ENCODE measurements at regions not wholly inside any gene's neighbourhood (a gene's known extent, or its start where the extent isn't known, plus 50 kb on each side); places are given as distances from the start of the nearest gene placed in this dataset.

DNA sequence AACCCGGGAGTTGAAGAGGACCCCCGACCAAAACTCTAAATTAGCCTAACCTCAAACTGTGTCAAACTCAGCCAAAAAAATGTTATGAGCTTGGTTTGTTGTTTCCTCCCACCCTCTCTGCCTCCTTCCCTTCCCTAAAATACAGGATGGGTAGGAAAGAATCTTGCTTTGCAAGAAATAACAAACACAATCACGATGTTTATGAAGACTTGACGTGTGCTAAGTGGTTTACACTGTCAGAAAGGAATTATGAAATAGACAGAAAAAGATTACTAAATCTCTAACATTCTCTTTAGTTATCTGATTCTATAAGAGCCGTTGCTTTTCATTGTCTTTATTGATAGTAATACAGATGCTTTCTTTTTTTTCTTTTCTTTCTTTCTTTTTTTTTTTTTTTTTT, 285.1 kb downstream of the BMP7 start:
- TF ChIP-seq BHLHE40 (IDR thresholded peaks at IDR 0.05; ENCODE audit: borderline replicate concordance) (no peak), SP1 (IDR thresholded peaks at IDR 0.05) (no peak), HDGF (IDR thresholded peaks at IDR 0.05; ENCODE audit: borderline replicate concordance) (no peak), ARNT (IDR thresholded peaks at IDR 0.05) (no peak), ZNF384 (IDR thresholded peaks at IDR 0.05) (no peak), FOXM1 (IDR thresholded peaks at IDR 0.05; ENCODE audit: borderline replicate concordance) (no peak), TARDBP (IDR thresholded peaks at IDR 0.05) (no peak), FOXK2 (IDR thresholded peaks at IDR 0.05) (no peak), LEF1 (IDR thresholded peaks at IDR 0.05; ENCODE audit: borderline replicate concordance) (no peak), L3MBTL2 (conservative IDR thresholded peaks at IDR 0.05) (no peak)
- TF ChIP-seq, protein P1, sequence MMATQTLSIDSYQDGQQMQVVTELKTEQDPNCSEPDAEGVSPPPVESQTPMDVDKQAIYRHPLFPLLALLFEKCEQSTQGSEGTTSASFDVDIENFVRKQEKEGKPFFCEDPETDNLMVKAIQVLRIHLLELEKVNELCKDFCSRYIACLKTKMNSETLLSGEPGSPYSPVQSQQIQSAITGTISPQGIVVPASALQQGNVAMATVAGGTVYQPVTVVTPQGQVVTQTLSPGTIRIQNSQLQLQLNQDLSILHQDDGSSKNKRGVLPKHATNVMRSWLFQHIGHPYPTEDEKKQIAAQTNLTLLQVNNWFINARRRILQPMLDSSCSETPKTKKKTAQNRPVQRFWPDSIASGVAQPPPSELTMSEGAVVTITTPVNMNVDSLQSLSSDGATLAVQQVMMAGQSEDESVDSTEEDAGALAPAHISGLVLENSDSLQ (IDR thresholded peaks at IDR 0.05) = no peak

Data from HEK293T (cell line).